ENCODE measurements at regions not wholly inside any gene's neighbourhood (a gene's known extent, or its start where the extent isn't known, plus 50 kb on each side); places are given as distances from the start of the nearest gene placed in this dataset.

- no peak for TF ChIP-seq REST (IDR thresholded peaks at IDR 0.05; ENCODE audit: insufficient read depth in 1 of 2, low read depth in 2 of 2, low read length in 2 of 2)
- TF ChIP-seq SIN3A (IDR thresholded peaks at IDR 0.05; ENCODE audit: borderline replicate concordance, insufficient read depth, low read length): no peak
- TF ChIP-seq POLR2AphosphoS5 (IDR thresholded peaks at IDR 0.05; ENCODE audit: low read depth, low read length): no peak
- TF ChIP-seq TAF1 (IDR thresholded peaks at IDR 0.05; ENCODE audit: borderline replicate concordance, insufficient read depth, low read length): no peak
- no peak for TF ChIP-seq FOXP2 (optimal IDR thresholded peaks at IDR 0.05; ENCODE audit: borderline replicate concordance, extremely low read depth, extremely low read length, insufficient read depth)
Measured at GRCh38 chr2:8598295-8599165, 83.3 kb upstream of the ID2 start.
